IMR-90 (cell line): ENCODE measurements at regions not wholly inside any gene's neighbourhood (a gene's known extent, or its start where the extent isn't known, plus 50 kb on each side); places are given as distances from the start of the nearest gene placed in this dataset.

Experiments used
- ATAC-seq: fragments of 200-7000 bp; cut with Tn5 transposase; 2 replicates; pipeline ENCODE4 v1.9.1; 2020; ENCODE audit warnings: low read depth, mild to moderate bottlenecking, moderate library complexity
- BruUV-seq: library from RNA; stranded (reverse); fragments of 400-500 nt; replicated peaks from 2 replicates; lab custom pipeline; 2021; lab: Mats Ljungman, UMichigan
- CTCF ChIA-PET: fragments of 300-600 bp; formaldehyde crosslinking; extraction: SDS; loops from one replicate; lab custom pipeline; 2021; ENCODE audit warnings: antibody characterized with exemption; lab: Yijun Ruan, JAX
- POLR2A ChIA-PET: fragments of 300-600 bp; sonication (Branson Sonifier 250); formaldehyde crosslinking; loops from one replicate; lab custom pipeline; 2022; ENCODE audit warnings: antibody characterized with exemption; ENCODE audit not compliant: unreplicated experiment; lab: Charles Lee
- DNase-seq: peaks from one replicate; pipeline ENCODE4 v3.0.0; 2013
- H2AFZ ChIP-seq: replicated peaks from 2 replicates; pipeline ENCODE3; 2013; ENCODE audit warnings: low read length, mild to moderate bottlenecking; ENCODE audit not compliant: poor library complexity
- H2AK5ac ChIP-seq: 2 replicates; pipeline ENCODE4 v1.6.1; 2013; ENCODE audit warnings: low read depth, low read length, inconsistent platforms
- H2AK9ac ChIP-seq: replicated peaks from 2 replicates; pipeline ENCODE3; 2013; ENCODE audit warnings: mild to moderate bottlenecking, low read depth, low read length, moderate library complexity; ENCODE audit not compliant: poor library complexity
- H2BK120ac ChIP-seq: 2 replicates; pipeline ENCODE4 v1.6.1; 2013; ENCODE audit warnings: low read depth, low read length, inconsistent platforms
- H2BK15ac ChIP-seq: 3 replicates; pipeline ENCODE4 v1.6.1; 2013; ENCODE audit warnings: low read depth, low read length, inconsistent platforms
- H2BK20ac ChIP-seq: 2 replicates; pipeline ENCODE4 v1.6.1; 2013; ENCODE audit warnings: low read depth, mild to moderate bottlenecking, inconsistent platforms, low read length, moderate library complexity
- H2BK5ac ChIP-seq: 2 replicates; pipeline ENCODE4 v1.6.1; 2013; ENCODE audit warnings: mild to moderate bottlenecking, low read depth, low read length, inconsistent platforms; ENCODE audit not compliant: poor library complexity, severe bottlenecking
- H3K14ac ChIP-seq: replicated peaks from 2 replicates; pipeline ENCODE4 v1.6.1; 2013; ENCODE audit warnings: low read depth, low read length, inconsistent platforms
- H3K18ac ChIP-seq: 2 replicates; pipeline ENCODE4 v1.6.1; 2013; ENCODE audit warnings: low read depth, low read length, control low read depth
- H3K23ac ChIP-seq: 2 replicates; pipeline ENCODE4 v1.6.1; 2013; ENCODE audit warnings: low read depth, low read length, inconsistent platforms
- H3K27ac ChIP-seq: 2 replicates; pipeline ENCODE4 v1.5.1; 2013; ENCODE audit warnings: mild to moderate bottlenecking, control low read depth, low read length; ENCODE audit not compliant: insufficient read depth
- H3K27me3 ChIP-seq: 2 replicates; pipeline ENCODE4 v1.6.1; 2013; ENCODE audit warnings: low read length; ENCODE audit not compliant: control insufficient read depth, insufficient read depth
- H3K36me3 ChIP-seq: 2 replicates; pipeline ENCODE4 v1.6.1; 2013; ENCODE audit warnings: low read length, mixed read lengths; ENCODE audit not compliant: control insufficient read depth, insufficient read depth
- H3K4ac ChIP-seq: 2 replicates; pipeline ENCODE4 v1.6.1; 2013; ENCODE audit warnings: low read depth, low read length, inconsistent platforms
- H3K4me1 ChIP-seq: 2 replicates; pipeline ENCODE4 v1.6.1; 2013; ENCODE audit warnings: low read length, mixed read lengths; ENCODE audit not compliant: control insufficient read depth, insufficient read depth
- H3K4me2 ChIP-seq: 2 replicates; pipeline ENCODE4 v1.6.1; 2013; ENCODE audit warnings: low read depth, mild to moderate bottlenecking, control low read depth, low read length, moderate library complexity
- H3K4me3 ChIP-seq: 2 replicates; pipeline ENCODE4 v1.5.1; 2013; ENCODE audit warnings: low read depth, mild to moderate bottlenecking, control low read depth, low read length, moderate library complexity; ENCODE audit not compliant: insufficient read depth
- H3K56ac ChIP-seq: 2 replicates; pipeline ENCODE4 v1.6.1; 2013; ENCODE audit warnings: low read length, inconsistent platforms; ENCODE audit not compliant: insufficient read depth; ENCODE audit errors: extremely low read depth
- H3K79me1 ChIP-seq, 2 experiments: 2 replicates each; pipeline ENCODE4 v1.6.1; 2013; ENCODE audit warnings: low read length in 2 of 2, inconsistent platforms in 1 of 2, low read depth in 1 of 2
- H3K9ac ChIP-seq: 2 replicates; pipeline ENCODE4 v1.6.1; 2013; ENCODE audit warnings: low read depth, low read length, control low read depth
- H3K9me1 ChIP-seq: 2 replicates; pipeline ENCODE4 v1.6.1; 2013; ENCODE audit warnings: low read length, inconsistent platforms; ENCODE audit not compliant: insufficient read depth
- H3K9me3 ChIP-seq: 2 replicates; pipeline ENCODE4 v1.6.1; 2013; ENCODE audit warnings: low read length; ENCODE audit not compliant: control insufficient read depth, insufficient read depth
- H4K20me1 ChIP-seq: 2 replicates; pipeline ENCODE4 v1.6.1; 2013; ENCODE audit warnings: low read length, inconsistent platforms; ENCODE audit not compliant: insufficient read depth
- H4K5ac ChIP-seq: 2 replicates; pipeline ENCODE4 v1.6.1; 2013; ENCODE audit warnings: mild to moderate bottlenecking, low read depth, low read length, control low read depth
- H4K8ac ChIP-seq, 2 experiments: 2 replicates each; pipeline ENCODE4 v1.6.1; 2013; ENCODE audit warnings: low read depth in 2 of 2, low read length in 2 of 2, control low read depth in 1 of 2, inconsistent platforms in 1 of 2
- H4K91ac ChIP-seq: 2 replicates; pipeline ENCODE4 v1.6.1; 2013; ENCODE audit warnings: low read depth, low read length, inconsistent platforms; ENCODE audit not compliant: insufficient read depth
- BHLHE40 ChIP-seq: fragments of 150-350 bp; IDR thresholded peaks from 2 replicates; pipeline ENCODE4 v1.6.1; 2016; ENCODE audit warnings: mild to moderate bottlenecking, low read depth, low read length
- CHD1 ChIP-seq: IDR thresholded peaks from 2 replicates; pipeline ENCODE4 v1.6.1; 2012; ENCODE audit warnings: low read depth, low read length, improper control_type of control experiment
- CTCF ChIP-seq: conservative IDR thresholded peaks from 2 replicates; pipeline ENCODE4 v1.5.1; 2012; ENCODE audit warnings: mild to moderate bottlenecking, low read depth, low read length, improper control_type of control experiment
- FOS ChIP-seq: fragments of 150-350 bp; IDR thresholded peaks from 2 replicates; pipeline ENCODE4 v1.6.1; 2016; ENCODE audit warnings: low read depth, low read length
- MAZ ChIP-seq: IDR thresholded peaks from 2 replicates; pipeline ENCODE4 v1.6.1; 2012; ENCODE audit warnings: low read depth, mild to moderate bottlenecking, low read length, improper control_type of control experiment, moderate library complexity, borderline replicate concordance
- POLR2A ChIP-seq: IDR thresholded peaks from 2 replicates; pipeline ENCODE4 v1.6.1; 2012; ENCODE audit warnings: mild to moderate bottlenecking, low read depth, low read length
- RAD21 ChIP-seq: IDR thresholded peaks from 2 replicates; pipeline ENCODE4 v1.6.1; 2012; ENCODE audit warnings: low read length, improper control_type of control experiment
- RCOR1 ChIP-seq: IDR thresholded peaks from 2 replicates; pipeline ENCODE4 v1.6.1; 2012; ENCODE audit warnings: mild to moderate bottlenecking, low read length, improper control_type of control experiment; ENCODE audit not compliant: insufficient replicate concordance
- SMC3 ChIP-seq: fragments of 150-350 bp; IDR thresholded peaks from 2 replicates; pipeline ENCODE4 v1.6.1; 2016; ENCODE audit warnings: low read depth, mild to moderate bottlenecking, antibody characterized with exemption, low read length, moderate library complexity
- USF2 ChIP-seq: fragments of 150-350 bp; IDR thresholded peaks from 2 replicates; pipeline ENCODE4 v1.6.1; 2017; ENCODE audit warnings: mild to moderate bottlenecking, antibody characterized with exemption, low read length, low read depth
- WGBS, 2 experiments: methylation state at CpG; one replicate each; pipeline versions ENCODE4 v1.1.5 to v1.1.7; 2013; ENCODE audit warnings: missing lambda C conversion rate in 2 of 2; ENCODE audit not compliant: insufficient read length in 1 of 2; ENCODE audit errors: extremely low coverage in 2 of 2; 5-methylcytosine and 5-hydroxymethylcytosine counted together
- dilution Hi-C: fragments of 300-500 bp; cut with HindIII; formaldehyde crosslinking; loops from one replicate; pipeline ENCODE4 v1.14.3; 2018; ENCODE audit warnings: low sequenced_read_pairs; ENCODE audit not compliant: unreplicated experiment
- in situ Hi-C: fragments of 300-500 bp; cut with MboI; formaldehyde crosslinking; loops from 3 replicates; pipeline ENCODE4 v1.14.3; 2019; ENCODE audit warnings: low sequenced_read_pairs, inconsistent platforms, mixed read lengths
- intact Hi-C: fragments of 100-400 bp; cut with micrococcal nuclease; formaldehyde crosslinking; loops from 2 replicates; pipeline ENCODE4 v1.10.0; 2022

GRCh38 chr11:107198490-107199007 lies 180.3 kb upstream of the GUCY1A2 start:
- Histone ChIP-seq H3K9me1 (no peaks in the 10 kb centered on the region), H3K27me3 (no peaks in the 10 kb centered on the region), H3K4me3 (no peak overlapping the region), H3K36me3 (no peaks in the 10 kb centered on the region), H3K79me1 (no peaks in the 10 kb centered on the region), H2BK5ac (no peak overlapping the region), H3K4me1 (no peaks in the 10 kb centered on the region), H2AK5ac (no peak overlapping the region), H2BK20ac (no peak overlapping the region), H4K5ac (no peak overlapping the region), H3K4ac (no peak overlapping the region), H3K23ac (no peak overlapping the region), H3K18ac (no peak overlapping the region), H3K9ac (no peak overlapping the region), H4K91ac (no peak overlapping the region), H3K4me2 (no peak overlapping the region), H3K9me3 (peaks cover 2% of the 10 kb centered on the region; the same call in 1 of the 2 replicates), H4K8ac (no peak overlapping the region), H3K27ac (no peak overlapping the region), H3K14ac (no peak overlapping the region), H2BK120ac (no peak overlapping the region), H4K20me1 (no peaks in the 10 kb centered on the region), H3K56ac (no peak overlapping the region), H2AFZ (no peak overlapping the region), H2AK9ac (no peak overlapping the region), H2BK15ac (no peak overlapping the region)
- ChIA-PET POLR2A (no interaction called here), CTCF (no interaction called here)
- ATAC-seq (no peak), DNase-seq (no peak)
- TF ChIP-seq USF2: no peak
- TF ChIP-seq SMC3: no peak
- no peak for TF ChIP-seq BHLHE40
- TF ChIP-seq POLR2A: no peak
- no peak for TF ChIP-seq CTCF
- TF ChIP-seq CHD1: no peak
- TF ChIP-seq FOS: no peak
- no peak for TF ChIP-seq RAD21
- TF ChIP-seq RCOR1: no peak
- TF ChIP-seq MAZ: no peak
- in situ Hi-C loops (no loop called here), intact Hi-C loops (no loop called here), dilution Hi-C loops (no loop called here)
- no CpG with 5 or more reads among the region's 1 CpG for WGBS, 2 experiments
- no TSS peak for BruUV-seq
